Spleen (tissue), 11 donors: ENCODE measurements at regions not wholly inside any gene's neighbourhood (a gene's known extent, or its start where the extent isn't known, plus 50 kb on each side); places are given as distances from the start of the nearest gene placed in this dataset.

ENCODE experiments used
- DNase-seq: peaks from one replicate; pipeline ENCODE4 v3.0.0-alpha.2; 2020
- H3K27ac ChIP-seq, 8 donors: fragments of 200-600 bp; sonication (generic) in 7 of 8; 1 replicate in 4 of 8; 2 replicates in 4 of 8; pipeline versions ENCODE4 v1.5.0 to v1.8.0; 2016 to 2021; ENCODE audit warnings: inconsistent platforms in 4 of 8, mild to moderate bottlenecking in 4 of 8, moderate library complexity in 1 of 8
- H3K27me3 ChIP-seq, 7 donors: fragments of 200-600 bp; sonication (generic) in 6 of 7; replicated peaks in 1 of 7; 1 replicate in 4 of 7; 2 replicates in 3 of 7; pipeline versions ENCODE4 v1.5.0 to v1.8.0; 2016 to 2021; ENCODE audit warnings: inconsistent platforms in 3 of 7, mild to moderate bottlenecking in 1 of 7
- H3K36me3 ChIP-seq, 6 donors: fragments of 200-600 bp; sonication (generic) in 5 of 6; 1 replicate in 4 of 6; 2 replicates in 2 of 6; pipeline versions ENCODE4 v1.5.0 to v1.8.0; 2016 to 2021; ENCODE audit warnings: inconsistent platforms in 2 of 6
- H3K4me1 ChIP-seq, 6 donors: fragments of 200-600 bp; sonication (generic) in 5 of 6; 1 replicate in 3 of 6; 2 replicates in 3 of 6; pipeline versions ENCODE4 v1.5.0 to v1.8.0; 2016 to 2021; ENCODE audit warnings: inconsistent platforms in 3 of 6
- H3K4me3 ChIP-seq, 8 donors: fragments of 200-600 bp; sonication (generic) in 7 of 8; 1 replicate in 4 of 8; 2 replicates in 4 of 8; pipeline versions ENCODE4 v1.5.0 to v1.8.0; 2016 to 2021; ENCODE audit warnings: inconsistent platforms in 4 of 8, mild to moderate bottlenecking in 4 of 8, moderate library complexity in 2 of 8
- H3K9me3 ChIP-seq, 8 donors: fragments of 200-600 bp; sonication (generic) in 7 of 8; 1 replicate in 4 of 8; 2 replicates in 4 of 8; pipeline versions ENCODE4 v1.5.0 to v1.8.0; 2016 to 2021; ENCODE audit warnings: inconsistent platforms in 4 of 8
- POLR2A ChIP-seq, 3 donors: fragments of 450-650 bp; IDR thresholded peaks; one replicate each; pipeline ENCODE4 v1.5.1; 2017; ENCODE audit warnings: antibody characterized with exemption in 3 of 3, mild to moderate bottlenecking in 1 of 3
- POLR2AphosphoS5 ChIP-seq, 3 donors: sonication (generic); formaldehyde crosslinking; IDR thresholded peaks; one replicate each; pipeline ENCODE4 v1.5.1; 2017; ENCODE audit warnings: antibody characterized with exemption in 3 of 3
- WGBS, 5 donors: extraction: QIAGEN DNeasy Blood & Tissue Kit in 3 of 5; methylation state at CpG; one replicate each; pipeline versions ENCODE4 v1.1.5 to v1.1.7; 2013 to 2018; 5-methylcytosine and 5-hydroxymethylcytosine counted together
- intact Hi-C: fragments of 100-400 bp; cut with DNase I; formaldehyde crosslinking; loops from one replicate; pipeline ENCODE4 v1.15.0; 2023; ENCODE audit warnings: low total_unique reads
- TF ChIP-seq, protein P1 (sequence below), 11 experiments: fragments of 200-600 bp in 7 of 11; fragments of 450-650 bp in 4 of 11; sonication (generic) in 4 of 11; IDR thresholded peaks in 8 of 11; conservative IDR thresholded peaks in 3 of 11; 1 replicate in 7 of 11; 2 replicates in 4 of 11; pipeline versions ENCODE4 v1.4.0 to v1.8.0; 2016 to 2021; ENCODE audit warnings: antibody characterized with exemption in 11 of 11, inconsistent platforms in 4 of 11, mild to moderate bottlenecking in 1 of 11
- donor health status: healthy with polysubstance abuse.
- donor health status: DM: no; HTN: no; CAD: no; lungs with moderate emphysema.
- donor health status: DM: no; HTN: no; CAD: no.
- donor health status: Bipolar disorder and iron deficiency.
- donor health status: healthy.
- donor health status: DM: no; HTN: no; CAD: no.
- donor health status: DM: yes; HTN: yes; CAD: no.

DNA sequence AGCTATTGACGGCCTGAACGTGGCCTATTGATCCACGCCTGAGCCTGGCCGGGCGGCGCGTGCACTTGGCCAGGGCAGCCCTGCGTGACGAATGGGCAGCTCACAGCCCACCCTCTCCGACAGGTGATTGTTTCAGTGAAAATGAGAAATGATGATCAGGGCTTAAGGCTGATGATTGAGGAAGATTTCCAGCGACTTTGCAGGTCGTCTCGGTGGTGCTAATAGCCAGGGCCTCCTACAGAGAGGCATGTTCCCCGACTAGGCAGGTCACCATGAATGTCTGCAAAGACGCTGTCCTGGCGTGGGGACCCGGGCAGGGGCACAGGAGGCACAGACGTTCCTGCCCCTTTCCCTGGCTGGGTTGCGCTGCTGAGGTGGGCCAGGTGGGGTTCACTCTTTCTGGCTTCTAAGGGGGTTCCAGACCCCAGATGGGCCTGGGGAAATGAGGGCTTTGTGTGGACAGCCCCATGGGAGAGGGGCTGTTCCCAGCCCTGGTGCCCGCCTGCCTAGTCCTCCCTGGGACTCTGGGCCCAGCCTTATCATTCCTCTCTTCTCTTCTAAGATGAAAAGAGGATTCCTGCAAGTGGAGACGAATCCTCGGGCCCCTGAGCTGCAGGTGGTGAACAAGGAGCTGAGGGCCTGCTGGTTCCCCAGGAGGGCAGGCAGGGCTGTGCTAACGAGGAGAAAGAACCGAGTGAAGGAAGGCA is 157.4 kb downstream of the KIF26A start:
- no peak overlapping the region for H3K4me3 ChIP-seq
- H3K36me3 ChIP-seq = no peaks in the 10 kb centered on the region
- H3K27me3 ChIP-seq = peaks cover 0 to 50% (median 10%) of the 10 kb centered on the region in 7 donors
- H3K4me1 ChIP-seq = peaks cover 0 to 46% (median 12%) of the 10 kb centered on the region in 6 donors
- intact Hi-C loops = no loop called here
- peak overlapping the region in 1 of 8 donors; percentile 28 for H3K27ac ChIP-seq
- peak; percentile 64 for DNase-seq
- no peaks in the 10 kb centered on the region for H3K9me3 ChIP-seq
- TF ChIP-seq POLR2A (IDR thresholded peaks at IDR 0.05) (no peak), POLR2AphosphoS5 (IDR thresholded peaks at IDR 0.05) (no peak)
- TF ChIP-seq, protein P1, sequence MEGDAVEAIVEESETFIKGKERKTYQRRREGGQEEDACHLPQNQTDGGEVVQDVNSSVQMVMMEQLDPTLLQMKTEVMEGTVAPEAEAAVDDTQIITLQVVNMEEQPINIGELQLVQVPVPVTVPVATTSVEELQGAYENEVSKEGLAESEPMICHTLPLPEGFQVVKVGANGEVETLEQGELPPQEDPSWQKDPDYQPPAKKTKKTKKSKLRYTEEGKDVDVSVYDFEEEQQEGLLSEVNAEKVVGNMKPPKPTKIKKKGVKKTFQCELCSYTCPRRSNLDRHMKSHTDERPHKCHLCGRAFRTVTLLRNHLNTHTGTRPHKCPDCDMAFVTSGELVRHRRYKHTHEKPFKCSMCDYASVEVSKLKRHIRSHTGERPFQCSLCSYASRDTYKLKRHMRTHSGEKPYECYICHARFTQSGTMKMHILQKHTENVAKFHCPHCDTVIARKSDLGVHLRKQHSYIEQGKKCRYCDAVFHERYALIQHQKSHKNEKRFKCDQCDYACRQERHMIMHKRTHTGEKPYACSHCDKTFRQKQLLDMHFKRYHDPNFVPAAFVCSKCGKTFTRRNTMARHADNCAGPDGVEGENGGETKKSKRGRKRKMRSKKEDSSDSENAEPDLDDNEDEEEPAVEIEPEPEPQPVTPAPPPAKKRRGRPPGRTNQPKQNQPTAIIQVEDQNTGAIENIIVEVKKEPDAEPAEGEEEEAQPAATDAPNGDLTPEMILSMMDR (IDR thresholded peaks at IDR 0.05 in 8 of 11, conservative IDR thresholded peaks at IDR 0.05 in 3 of 11) = no peak
- WGBS, 5 donors = 79 to 85% (median 83%) methylated on average over 20 to 24 of the region's 24 CpGs

DNA sequence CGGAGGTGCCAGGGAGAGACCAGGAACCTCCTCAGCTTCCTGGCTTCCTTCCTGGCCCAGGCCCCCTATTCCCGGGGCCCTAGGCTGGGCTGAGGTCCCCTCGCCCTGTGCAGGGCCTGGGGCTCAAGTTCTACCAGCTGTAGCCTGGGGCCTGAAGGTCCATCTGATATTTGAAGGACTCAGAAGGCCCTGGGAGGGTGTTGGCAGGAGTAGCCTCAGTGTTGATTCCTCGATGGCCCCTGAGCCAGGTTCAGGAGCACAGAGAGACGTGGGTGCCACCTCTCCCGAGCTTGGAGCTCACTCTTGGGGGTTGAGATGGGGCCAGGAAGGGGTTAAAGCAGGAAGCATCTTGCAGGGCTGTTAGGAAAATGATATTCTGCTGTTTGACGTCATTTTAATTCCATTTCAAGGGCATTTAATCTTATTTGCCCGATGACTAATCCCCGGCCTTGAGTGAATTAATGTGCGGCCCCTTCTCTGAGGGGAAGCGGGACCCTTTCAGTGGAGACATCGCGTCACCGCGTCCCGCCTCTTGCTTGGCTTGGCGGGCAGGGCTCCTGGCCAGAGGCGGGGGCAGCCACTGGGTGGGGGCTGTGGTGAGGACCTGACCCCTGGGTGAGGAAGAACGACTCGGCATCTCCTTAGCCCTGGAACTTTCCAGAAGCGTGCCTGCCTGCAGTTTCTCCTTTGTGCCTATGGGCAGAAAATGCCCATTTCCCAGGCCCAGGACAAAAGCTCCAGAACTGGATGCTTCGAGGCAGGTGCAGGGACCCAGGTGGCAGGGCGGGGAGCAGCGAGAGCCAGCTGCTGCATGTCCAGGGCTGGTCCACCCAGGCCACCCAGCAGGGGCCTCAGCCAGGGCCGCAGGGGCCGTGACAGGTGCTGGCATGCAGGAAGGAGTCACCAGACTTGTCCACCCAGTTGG is 158.3 kb downstream of the KIF26A start:
- intact Hi-C loops = no loop called here
- Histone ChIP-seq H3K4me1 (peaks cover 0 to 46% (median 12%) of the 10 kb centered on the region in 6 donors), H3K9me3 (no peaks in the 10 kb centered on the region), H3K36me3 (no peaks in the 10 kb centered on the region), H3K4me3 (no peak overlapping the region), H3K27me3 (peaks cover 0 to 47% (median 10%) of the 10 kb centered on the region in 7 donors), H3K27ac (peak overlapping the region in 1 of 8 donors; percentile 28)
- peak; percentile 69 for DNase-seq
- 57 to 64% (median 59%) methylated on average over 21 to 26 of the region's 26 CpGs for WGBS, 5 donors
- TF ChIP-seq POLR2AphosphoS5 (IDR thresholded peaks at IDR 0.05) = peak in 1 of 3 donors; percentile 15
- TF ChIP-seq POLR2A (IDR thresholded peaks at IDR 0.05) = no peak

DNA sequence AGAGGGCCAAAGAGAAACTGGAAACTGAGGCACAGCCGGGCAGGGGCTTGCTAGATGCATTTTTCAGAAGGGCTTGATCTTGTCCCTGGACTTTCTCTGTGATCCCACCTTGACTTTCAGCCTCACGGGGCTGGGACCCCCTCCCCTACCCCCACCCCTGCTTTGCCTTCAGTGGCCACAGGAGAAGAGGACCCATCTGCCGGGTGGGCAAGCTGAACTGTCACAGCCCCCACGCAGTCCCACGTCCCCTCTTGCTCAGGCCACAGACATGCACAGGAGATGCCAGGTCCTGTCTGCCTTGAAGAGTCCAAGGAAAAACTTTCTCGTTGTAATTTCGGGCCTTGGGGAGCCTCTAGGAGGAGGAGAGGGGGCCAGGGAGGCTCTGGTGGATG is 158.9 kb downstream of the KIF26A start:
- Histone ChIP-seq H3K27ac (no peak overlapping the region), H3K36me3 (no peaks in the 10 kb centered on the region), H3K4me3 (no peak overlapping the region), H3K27me3 (peaks cover 0 to 40% (median 8%) of the 10 kb centered on the region in 7 donors), H3K9me3 (no peaks in the 10 kb centered on the region), H3K4me1 (peaks cover 0 to 46% (median 12%) of the 10 kb centered on the region in 6 donors)
- TF ChIP-seq POLR2A (IDR thresholded peaks at IDR 0.05) (no peak), POLR2AphosphoS5 (IDR thresholded peaks at IDR 0.05) (no peak)
- TF ChIP-seq, protein P1 (IDR thresholded peaks at IDR 0.05 in 8 of 11, conservative IDR thresholded peaks at IDR 0.05 in 3 of 11) = no peak
- WGBS, 5 donors = 78 to 89% (median 82%) methylated on average over 7 of the region's 7 CpGs
- intact Hi-C loops = no loop called here
- DNase-seq = peak; percentile 56

DNA sequence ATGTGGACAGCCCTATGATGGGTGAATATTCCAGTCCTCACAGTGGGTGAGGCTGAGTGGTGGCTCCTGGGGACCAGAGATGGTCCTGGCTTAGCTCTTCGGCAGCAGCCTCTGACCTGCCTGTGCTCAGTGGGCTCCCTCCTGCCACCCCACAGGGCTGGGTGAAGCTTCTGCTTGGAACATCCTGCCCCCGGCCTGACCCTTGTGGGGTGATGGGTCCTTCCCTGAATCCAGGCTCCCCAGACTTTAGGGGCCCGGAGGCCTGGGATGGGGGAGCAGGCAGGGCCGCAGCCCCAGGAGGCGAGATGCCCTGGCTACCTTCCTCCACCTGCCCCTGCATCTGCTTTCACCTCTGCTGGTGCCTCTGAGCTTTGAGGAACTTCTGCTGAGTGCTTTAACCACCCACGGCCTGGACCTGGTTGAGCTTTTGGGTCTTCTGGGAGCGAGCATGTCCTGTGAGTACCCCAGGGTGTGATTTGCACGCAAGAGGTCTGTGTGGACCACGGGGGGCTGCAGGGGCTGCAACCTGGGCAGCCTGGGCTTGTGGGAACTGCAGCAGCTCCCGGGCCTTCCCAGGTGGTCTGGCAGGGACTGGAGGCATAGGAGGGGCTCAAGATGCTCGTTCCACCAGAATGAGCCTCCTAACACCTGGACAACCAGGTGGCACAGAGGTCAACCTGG is 159.5 kb downstream of the KIF26A start:
- no peaks in the 10 kb centered on the region for H3K9me3 ChIP-seq
- intact Hi-C loops = no loop called here
- H3K27ac ChIP-seq = no peak overlapping the region
- WGBS, 5 donors = 72 to 93% (median 91%) methylated on average over 6 to 11 of the region's 11 CpGs
- DNase-seq = peak; percentile 71
- no peak overlapping the region for H3K4me3 ChIP-seq
- peaks cover 0 to 46% (median 12%) of the 10 kb centered on the region in 6 donors for H3K4me1 ChIP-seq
- no peak for TF ChIP-seq POLR2AphosphoS5 (IDR thresholded peaks at IDR 0.05)
- no peak for TF ChIP-seq POLR2A (IDR thresholded peaks at IDR 0.05)
- TF ChIP-seq, protein P1 (IDR thresholded peaks at IDR 0.05 in 8 of 11, conservative IDR thresholded peaks at IDR 0.05 in 3 of 11) = no peak
- peaks cover 0 to 34% (median 4%) of the 10 kb centered on the region in 7 donors for H3K27me3 ChIP-seq
- no peaks in the 10 kb centered on the region for H3K36me3 ChIP-seq
